ENCODE measurements at regions not wholly inside any gene's neighbourhood (a gene's known extent, or its start where the extent isn't known, plus 50 kb on each side); places are given as distances from the start of the nearest gene placed in this dataset.

- no peak for TF ChIP-seq CTCF (IDR thresholded peaks at IDR 0.05; ENCODE audit: insufficient read depth, low read length)
- DNase-seq (ENCODE audit: low read depth), result no peak
- H3K4me3 ChIP-seq (ENCODE audit: low read depth, low read length), result no peak overlapping the region
Observed at GRCh38 chr11:130813638-130814037, 102.6 kb downstream of the SNX19 start.

- H3K4me3 ChIP-seq (ENCODE audit: low read depth, low read length), result no peak overlapping the region
- no peak for DNase-seq (ENCODE audit: low read depth)
- no peak for TF ChIP-seq CTCF (IDR thresholded peaks at IDR 0.05; ENCODE audit: insufficient read depth, low read length)
Observed at GRCh38 chr11:130814440-130815096, 101.7 kb downstream of the SNX19 start.

- TF ChIP-seq CTCF (IDR thresholded peaks at IDR 0.05; ENCODE audit: insufficient read depth, low read length), result no peak
- DNase-seq (ENCODE audit: low read depth), result no peak
Observed at GRCh38 chr11:130815097-130815802, 101.0 kb downstream of the SNX19 start.

GRCh38 chr11:130815956-130816355 is 100.3 kb downstream of the SNX19 start:
- no peak overlapping the region for H3K4me3 ChIP-seq (ENCODE audit: low read depth, low read length)
- no peak for TF ChIP-seq CTCF (IDR thresholded peaks at IDR 0.05; ENCODE audit: insufficient read depth, low read length)
- no peak for DNase-seq (ENCODE audit: low read depth)

More at GRCh38 chr11:130815097-130815802, 101.0 kb downstream of the SNX19 start:
- H3K4me3 ChIP-seq (ENCODE audit: low read depth, low read length), result no peak overlapping the region

- TF ChIP-seq CTCF (IDR thresholded peaks at IDR 0.05; ENCODE audit: insufficient read depth, low read length), result no peak
- H3K4me3 ChIP-seq (ENCODE audit: low read depth, low read length), result no peak overlapping the region
- no peak for DNase-seq (ENCODE audit: low read depth)
Observed at GRCh38 chr11:130816546-130817329, 99.5 kb downstream of the SNX19 start.

GRCh38 chr11:130817330-130817944 is 98.8 kb downstream of the SNX19 start:
- no peak for TF ChIP-seq CTCF (IDR thresholded peaks at IDR 0.05; ENCODE audit: insufficient read depth, low read length)
- peak; percentile 74 for DNase-seq (ENCODE audit: low read depth)
- H3K4me3 ChIP-seq (ENCODE audit: low read depth, low read length), result no peak overlapping the region
